Rectal smooth muscle tissue (tissue), 1 donor: ENCODE measurements at regions not wholly inside any gene's neighbourhood (a gene's known extent, or its start where the extent isn't known, plus 50 kb on each side); places are given as distances from the start of the nearest gene placed in this dataset.

ENCODE experiments used
- H3K27ac ChIP-seq: one replicate; pipeline ENCODE4 v1.7.0; 2013; ENCODE audit warnings: low read depth, low read length, inconsistent platforms
- H3K27me3 ChIP-seq: one replicate; pipeline ENCODE4 v1.7.0; 2013; ENCODE audit warnings: low read length; ENCODE audit not compliant: control insufficient read depth, insufficient read depth
- H3K36me3 ChIP-seq: one replicate; pipeline ENCODE4 v1.7.0; 2013; ENCODE audit warnings: low read length; ENCODE audit not compliant: control insufficient read depth, insufficient read depth
- H3K4me1 ChIP-seq: one replicate; pipeline ENCODE4 v1.7.0; 2013; ENCODE audit warnings: low read length; ENCODE audit not compliant: control insufficient read depth, insufficient read depth
- H3K4me3 ChIP-seq: one replicate; pipeline ENCODE4 v1.7.0; 2013; ENCODE audit warnings: low read length
- H3K9ac ChIP-seq: one replicate; pipeline ENCODE4 v1.7.0; 2013; ENCODE audit warnings: low read length

- H3K9ac ChIP-seq = no peak overlapping the region
- no peaks in the 10 kb centered on the region for H3K36me3 ChIP-seq
- H3K27me3 ChIP-seq = no peaks in the 10 kb centered on the region
- H3K4me1 ChIP-seq = no peaks in the 10 kb centered on the region
- H3K4me3 ChIP-seq = no peak overlapping the region
- no peak overlapping the region for H3K27ac ChIP-seq
Measured at GRCh38 chr12:91854725-91855124, 290.9 kb downstream of the BTG1 start.

GRCh38 chr12:91853350-91854127 is 292.1 kb downstream of the BTG1 start:
- H3K4me1 ChIP-seq = no peaks in the 10 kb centered on the region
- H3K27me3 ChIP-seq = no peaks in the 10 kb centered on the region
- H3K4me3 ChIP-seq = no peak overlapping the region
- H3K27ac ChIP-seq = no peak overlapping the region
- H3K9ac ChIP-seq = no peak overlapping the region
- H3K36me3 ChIP-seq = no peaks in the 10 kb centered on the region

DNA sequence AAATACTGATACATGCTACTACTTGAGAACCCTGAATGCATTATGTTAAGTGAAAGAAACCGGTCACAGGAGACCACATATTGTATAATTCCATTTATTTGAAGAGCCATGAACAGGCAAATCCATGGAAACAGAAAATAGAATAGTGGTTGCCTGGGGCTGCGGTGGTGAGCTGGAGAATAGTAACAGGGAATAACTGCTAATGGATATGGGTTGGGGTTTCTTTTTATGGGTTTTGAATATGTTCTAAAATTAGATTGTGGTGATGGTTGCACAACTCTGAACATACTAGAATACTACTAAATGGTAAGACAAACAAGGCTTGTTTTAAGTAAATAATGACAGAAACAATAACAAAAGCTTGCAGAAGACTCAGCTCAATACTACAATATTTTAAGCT is 293.0 kb downstream of the BTG1 start:
- Histone ChIP-seq H3K9ac (no peak overlapping the region), H3K36me3 (no peaks in the 10 kb centered on the region), H3K27ac (no peak overlapping the region), H3K4me1 (no peaks in the 10 kb centered on the region), H3K4me3 (no peak overlapping the region), H3K27me3 (no peaks in the 10 kb centered on the region)

DNA sequence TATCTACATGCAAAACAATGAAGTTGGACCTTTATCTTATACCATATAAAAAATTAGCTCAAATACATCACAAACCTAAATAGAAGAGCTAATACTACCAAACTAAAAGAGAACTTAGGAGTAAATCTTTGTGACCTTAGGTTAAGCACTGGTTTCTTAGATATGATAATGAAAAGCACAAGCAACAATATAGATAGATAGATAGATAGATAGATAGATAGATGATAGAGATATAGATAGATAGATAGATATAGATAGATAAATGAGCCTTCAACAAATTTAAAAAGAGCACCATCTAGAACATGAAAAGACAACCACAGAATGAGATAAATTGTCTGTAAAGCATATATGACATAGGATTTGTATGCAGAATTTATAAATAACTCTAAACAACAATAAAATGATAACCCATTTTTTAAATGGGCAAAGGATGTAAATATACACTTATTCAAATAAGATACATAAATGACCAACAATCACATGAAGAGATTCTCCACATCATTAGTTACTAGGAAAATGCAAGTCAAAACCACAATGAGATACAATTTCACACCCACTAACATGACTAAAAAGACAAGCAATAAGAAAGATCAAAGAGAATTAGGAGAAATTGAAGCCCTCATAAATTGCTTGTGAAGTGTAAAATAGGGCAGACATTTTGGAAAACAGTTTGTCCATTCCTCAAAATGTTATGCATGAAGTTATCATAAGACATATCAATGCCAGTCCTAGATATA is 293.7 kb downstream of the BTG1 start:
- Histone ChIP-seq H3K9ac (no peak overlapping the region), H3K36me3 (no peaks in the 10 kb centered on the region), H3K4me3 (no peak overlapping the region), H3K27me3 (no peaks in the 10 kb centered on the region), H3K27ac (no peak overlapping the region), H3K4me1 (no peaks in the 10 kb centered on the region)

- no peak overlapping the region for H3K4me3 ChIP-seq
- H3K36me3 ChIP-seq = no peaks in the 10 kb centered on the region
- no peaks in the 10 kb centered on the region for H3K27me3 ChIP-seq
- H3K9ac ChIP-seq = no peak overlapping the region
- no peak overlapping the region for H3K27ac ChIP-seq
- H3K4me1 ChIP-seq = no peaks in the 10 kb centered on the region
Measured at GRCh38 chr12:91846466-91847055, 299.1 kb downstream of the BTG1 start.

GRCh38 chr12:91845365-91845764 is 300.3 kb downstream of the BTG1 start:
- H3K36me3 ChIP-seq = no peaks in the 10 kb centered on the region
- H3K4me1 ChIP-seq = no peaks in the 10 kb centered on the region
- no peak overlapping the region for H3K9ac ChIP-seq
- no peaks in the 10 kb centered on the region for H3K27me3 ChIP-seq
- no peak overlapping the region for H3K27ac ChIP-seq
- H3K4me3 ChIP-seq = no peak overlapping the region

- no peak overlapping the region for H3K27ac ChIP-seq
- H3K27me3 ChIP-seq = no peaks in the 10 kb centered on the region
- no peaks in the 10 kb centered on the region for H3K36me3 ChIP-seq
- H3K4me1 ChIP-seq = no peaks in the 10 kb centered on the region
- no peak overlapping the region for H3K9ac ChIP-seq
- H3K4me3 ChIP-seq = no peak overlapping the region
Measured at GRCh38 chr12:91841822-91842221, 303.8 kb downstream of the BTG1 start.

DNA sequence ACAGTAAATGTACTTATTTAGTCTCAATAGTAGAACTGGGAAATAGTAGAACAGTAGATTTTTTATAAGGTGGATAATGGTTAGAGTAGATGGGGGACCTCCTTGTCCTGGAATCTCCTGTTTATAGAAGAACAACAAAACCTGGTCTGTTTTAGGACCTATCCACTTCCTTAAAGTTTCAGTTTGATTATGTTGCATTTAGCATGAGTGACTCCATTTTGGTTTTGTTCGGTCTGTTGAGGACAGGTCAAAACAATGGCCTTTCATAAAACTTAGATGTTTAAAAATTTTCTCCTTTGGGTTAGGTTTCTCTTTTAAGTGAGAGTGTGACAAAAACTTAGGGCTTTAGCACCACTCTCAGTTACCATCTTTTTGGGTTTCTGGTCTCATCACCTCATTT is 308.9 kb downstream of the BTG1 start:
- H3K27ac ChIP-seq = no peak overlapping the region
- no peaks in the 10 kb centered on the region for H3K4me1 ChIP-seq
- H3K36me3 ChIP-seq = no peaks in the 10 kb centered on the region
- H3K27me3 ChIP-seq = no peaks in the 10 kb centered on the region
- H3K4me3 ChIP-seq = no peak overlapping the region
- H3K9ac ChIP-seq = no peak overlapping the region

GRCh38 chr12:91836264-91836663 is 309.4 kb downstream of the BTG1 start:
- Histone ChIP-seq H3K27me3 (no peaks in the 10 kb centered on the region), H3K27ac (no peak overlapping the region), H3K9ac (no peak overlapping the region), H3K4me1 (no peaks in the 10 kb centered on the region), H3K4me3 (no peak overlapping the region), H3K36me3 (no peaks in the 10 kb centered on the region)

DNA sequence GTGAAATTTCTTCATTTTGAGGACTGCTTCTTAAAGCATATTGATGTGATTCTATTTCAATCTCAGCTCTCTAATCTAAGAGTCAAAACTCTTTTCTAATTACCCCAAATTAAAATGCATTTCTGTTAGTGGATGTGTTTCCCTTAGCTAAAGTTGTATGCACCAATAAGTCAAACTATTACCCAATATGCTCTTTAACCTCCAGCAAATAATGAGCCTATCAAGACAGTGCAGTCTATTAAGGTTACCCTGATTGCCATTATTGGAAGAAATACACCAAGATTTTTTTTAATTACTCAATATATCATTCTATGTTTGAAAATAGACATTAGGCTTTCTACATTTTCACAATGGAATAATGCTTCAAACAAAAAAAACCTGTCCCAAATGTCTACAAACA is 310.0 kb downstream of the BTG1 start:
- Histone ChIP-seq H3K27ac (no peak overlapping the region), H3K4me3 (no peak overlapping the region), H3K9ac (no peak overlapping the region), H3K36me3 (no peaks in the 10 kb centered on the region), H3K4me1 (no peaks in the 10 kb centered on the region), H3K27me3 (no peaks in the 10 kb centered on the region)

GRCh38 chr12:91833780-91834359 is 311.8 kb downstream of the BTG1 start:
- Histone ChIP-seq H3K27ac (no peak overlapping the region), H3K4me3 (no peak overlapping the region), H3K27me3 (no peaks in the 10 kb centered on the region), H3K4me1 (no peaks in the 10 kb centered on the region), H3K36me3 (no peaks in the 10 kb centered on the region), H3K9ac (no peak overlapping the region)

DNA sequence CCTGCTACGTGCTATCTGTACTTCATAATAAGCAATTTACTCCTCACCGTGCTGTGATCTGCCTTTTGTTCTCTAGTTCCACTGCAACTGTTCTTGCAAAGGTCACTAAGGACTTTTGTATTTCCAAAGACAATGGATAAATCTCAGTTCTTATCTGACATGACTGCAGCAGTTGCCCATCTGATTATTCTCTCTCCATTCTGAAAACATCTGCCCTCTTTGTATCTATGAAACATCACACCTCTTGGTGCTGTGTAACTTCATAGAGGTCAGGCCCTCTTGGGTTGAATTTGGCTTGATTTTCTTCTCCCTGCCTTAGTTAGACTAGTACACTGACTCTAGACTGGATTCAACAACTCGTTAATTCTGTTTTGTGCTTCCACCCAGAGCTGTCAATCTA is 319.6 kb downstream of the BTG1 start:
- Histone ChIP-seq H3K9ac (no peak overlapping the region), H3K27ac (no peak overlapping the region), H3K36me3 (no peaks in the 10 kb centered on the region), H3K4me1 (no peaks in the 10 kb centered on the region), H3K4me3 (no peak overlapping the region), H3K27me3 (no peaks in the 10 kb centered on the region)
